ENCODE measurements at regions not wholly inside any gene's neighbourhood (a gene's known extent, or its start where the extent isn't known, plus 50 kb on each side); places are given as distances from the start of the nearest gene placed in this dataset.

DNA sequence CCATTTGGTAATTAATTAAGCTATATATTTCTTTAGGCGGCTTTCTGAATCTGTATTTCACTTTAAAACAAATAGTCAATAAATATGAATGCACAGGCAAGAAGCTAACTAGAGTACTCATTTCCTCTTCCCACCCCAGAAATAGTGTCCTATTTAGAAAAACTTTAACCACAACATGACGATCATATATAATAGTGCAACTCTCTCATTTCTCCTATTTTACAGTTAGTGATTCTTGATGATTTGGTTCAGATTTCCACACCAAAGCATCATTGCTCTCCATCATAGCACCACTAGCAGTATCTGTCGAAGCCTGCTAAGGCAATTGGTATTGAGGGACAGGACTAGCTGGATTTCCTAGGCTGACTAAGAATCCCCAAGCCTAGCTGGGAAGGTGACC, 184.0 kb upstream of the GALNTL6 start:
- no peak for DNase-seq

DNA sequence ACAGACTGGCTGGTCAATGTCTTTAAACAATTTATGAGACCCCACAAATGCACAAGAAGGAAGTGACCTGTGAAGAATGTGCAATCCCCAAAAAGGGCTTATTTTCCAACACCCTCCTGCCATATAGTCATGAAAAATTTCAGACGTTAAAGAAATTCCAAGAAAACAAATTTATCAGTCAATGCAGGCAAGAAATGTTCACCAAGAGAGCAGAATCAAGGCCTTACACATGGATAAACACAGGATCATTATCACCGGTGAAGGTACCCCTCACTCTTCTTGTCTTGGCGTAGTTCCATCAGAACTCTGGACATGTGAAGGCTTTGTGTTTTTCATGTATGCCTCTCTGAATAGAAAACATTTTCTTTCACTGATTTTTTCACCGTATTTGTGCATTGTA, 186.7 kb upstream of the GALNTL6 start:
- DNase-seq, result no peak

DNA sequence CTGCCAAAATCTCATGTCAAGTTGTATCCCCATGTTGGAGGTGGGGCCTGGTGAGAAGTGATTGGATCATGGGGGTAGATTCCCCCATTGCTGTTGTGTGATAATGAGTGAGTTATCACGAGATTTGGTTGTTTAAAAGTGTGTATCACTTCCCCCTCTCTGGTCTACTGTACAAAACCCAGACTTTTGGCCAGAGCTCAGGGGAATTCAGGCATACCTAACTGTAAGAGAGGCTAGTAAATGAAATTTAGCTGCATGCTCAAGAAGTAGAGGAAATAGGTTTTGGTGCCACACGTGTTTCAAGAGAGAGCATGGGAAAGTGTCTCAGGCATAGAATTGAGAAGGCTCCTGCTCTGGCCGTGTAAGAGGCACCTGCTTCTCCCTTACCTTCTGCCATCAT, 190.5 kb upstream of the GALNTL6 start:
- DNase-seq, result no peak

DNA sequence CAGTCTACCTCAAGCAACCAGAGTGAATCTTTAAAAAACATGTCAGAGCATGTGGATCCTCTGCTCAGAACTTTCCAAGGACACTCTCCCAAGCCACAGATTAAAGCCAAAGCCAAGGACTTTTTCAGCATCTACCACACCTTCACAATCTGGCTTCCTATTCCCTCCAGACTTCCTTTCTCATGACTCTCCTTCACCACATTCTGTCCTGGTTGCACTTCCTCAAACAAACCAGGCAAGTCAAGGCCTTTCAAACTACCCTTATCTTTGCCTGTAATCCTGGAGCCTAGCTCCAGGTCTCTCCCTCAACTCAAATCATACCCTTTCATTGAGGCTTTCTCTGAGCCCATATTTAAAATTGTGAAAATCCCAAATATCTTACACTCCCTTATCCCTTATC, 191.6 kb upstream of the GALNTL6 start:
- DNase-seq, result no peak

- DNase-seq, result no peak
These were observed 200.3 kb upstream of the GALNTL6 start for GRCh38 chr4:171612907-171613306.

GRCh38 chr4:171602638-171603355, 210.4 kb upstream of the GALNTL6 start:
- no peak for DNase-seq

DNA sequence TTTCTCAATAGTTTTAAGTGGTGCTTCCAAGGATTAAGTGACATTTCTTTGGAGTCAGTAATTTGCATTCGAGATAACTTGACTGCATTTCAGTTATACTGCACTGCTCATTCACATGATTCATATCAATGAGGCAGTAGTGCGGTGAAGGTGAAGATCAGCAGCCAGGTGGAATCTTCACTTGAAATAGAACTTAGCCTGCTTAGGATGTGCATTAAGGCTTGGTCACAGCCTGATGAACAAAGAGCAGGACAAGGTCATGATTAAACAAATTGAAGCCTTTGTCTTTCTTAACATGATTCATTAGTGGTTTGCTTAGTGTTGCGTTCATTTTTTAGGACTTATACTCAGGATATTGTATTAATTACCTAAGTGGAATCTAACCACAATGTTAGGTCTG, 212.1 kb upstream of the GALNTL6 start:
- no peak for DNase-seq

DNA sequence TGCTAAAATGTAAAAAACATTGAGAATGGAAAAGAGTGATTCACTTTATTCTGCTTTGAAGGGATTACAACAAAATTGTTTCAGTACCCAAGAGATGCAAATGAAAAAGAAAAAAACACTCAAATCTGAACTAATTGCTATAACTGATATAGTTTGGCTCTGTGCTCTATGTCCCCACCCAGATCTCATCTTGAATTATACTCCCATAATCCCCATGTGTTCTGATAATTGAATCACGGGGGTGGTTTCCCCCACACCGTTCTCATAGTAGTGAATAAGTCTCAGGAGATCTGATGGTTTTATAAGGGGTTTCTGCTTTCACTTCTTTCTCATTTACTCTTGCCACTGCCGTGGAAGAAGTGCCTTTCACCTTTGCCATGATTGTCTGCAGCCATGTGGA, 213.6 kb upstream of the GALNTL6 start:
- DNase-seq, result no peak

DNA sequence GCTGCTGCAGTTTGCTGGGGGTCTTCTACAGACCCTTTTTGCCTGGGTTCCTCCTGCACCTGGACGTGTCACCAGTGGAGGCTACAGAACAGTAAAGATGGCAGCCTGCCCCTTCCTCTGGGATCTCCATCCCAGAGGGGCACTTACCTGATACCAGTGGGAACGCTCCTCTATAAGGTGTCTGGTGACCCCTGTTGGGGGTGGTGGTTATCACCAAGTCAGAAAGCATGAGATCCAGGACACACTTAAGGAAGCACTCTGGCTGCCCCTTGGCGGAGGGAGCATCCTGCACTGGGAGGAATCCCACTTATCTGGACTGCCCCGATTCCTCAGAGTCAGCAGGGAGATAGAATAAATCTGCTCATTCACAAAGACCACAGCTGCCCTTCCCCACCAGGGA, 218.9 kb upstream of the GALNTL6 start:
- no peak for DNase-seq

DNA sequence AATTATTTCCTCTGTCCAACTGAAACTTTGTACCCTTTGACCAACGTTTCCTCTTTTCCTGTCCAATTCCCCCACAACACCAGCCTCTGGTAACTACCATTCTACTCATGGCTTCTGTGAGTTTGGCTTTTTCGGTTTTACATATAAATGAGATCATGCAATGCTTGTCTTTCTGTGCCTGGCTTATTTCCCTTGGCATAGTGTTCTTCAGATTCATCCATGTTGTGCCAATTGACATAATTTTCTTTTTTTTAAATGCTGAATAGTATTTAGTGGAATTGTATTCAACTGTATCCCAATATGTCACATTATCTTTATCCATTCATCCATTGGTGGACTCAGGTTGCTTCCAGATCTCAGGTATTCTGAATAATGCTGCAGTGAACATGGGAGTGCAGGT, 222.5 kb upstream of the GALNTL6 start:
- DNase-seq, result no peak

- no peak for DNase-seq
These were observed 224.4 kb upstream of the GALNTL6 start for GRCh38 chr4:171588764-171589163.

GRCh38 chr4:171588051-171588545, 225.1 kb upstream of the GALNTL6 start:
- DNase-seq, result no peak

DNA sequence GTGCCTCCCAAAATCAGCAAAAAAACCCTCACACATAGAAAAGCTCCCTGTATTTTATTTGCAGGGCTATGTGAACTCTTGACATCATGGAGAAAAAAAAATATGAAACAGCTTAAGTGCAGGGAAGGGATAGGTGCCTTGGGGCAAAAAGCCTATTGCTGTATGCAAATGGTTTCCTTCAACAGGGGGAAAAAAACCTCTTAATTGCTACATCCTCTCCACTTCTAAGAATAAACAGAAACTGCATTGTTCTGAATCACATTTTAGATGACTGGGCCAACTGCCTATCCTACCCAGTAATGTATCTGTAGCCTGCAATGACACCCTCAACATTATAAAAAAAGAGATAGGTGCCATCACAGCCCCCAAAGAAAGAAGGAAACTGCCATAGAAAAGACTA, 229.4 kb upstream of the GALNTL6 start:
- DNase-seq, result no peak

DNA sequence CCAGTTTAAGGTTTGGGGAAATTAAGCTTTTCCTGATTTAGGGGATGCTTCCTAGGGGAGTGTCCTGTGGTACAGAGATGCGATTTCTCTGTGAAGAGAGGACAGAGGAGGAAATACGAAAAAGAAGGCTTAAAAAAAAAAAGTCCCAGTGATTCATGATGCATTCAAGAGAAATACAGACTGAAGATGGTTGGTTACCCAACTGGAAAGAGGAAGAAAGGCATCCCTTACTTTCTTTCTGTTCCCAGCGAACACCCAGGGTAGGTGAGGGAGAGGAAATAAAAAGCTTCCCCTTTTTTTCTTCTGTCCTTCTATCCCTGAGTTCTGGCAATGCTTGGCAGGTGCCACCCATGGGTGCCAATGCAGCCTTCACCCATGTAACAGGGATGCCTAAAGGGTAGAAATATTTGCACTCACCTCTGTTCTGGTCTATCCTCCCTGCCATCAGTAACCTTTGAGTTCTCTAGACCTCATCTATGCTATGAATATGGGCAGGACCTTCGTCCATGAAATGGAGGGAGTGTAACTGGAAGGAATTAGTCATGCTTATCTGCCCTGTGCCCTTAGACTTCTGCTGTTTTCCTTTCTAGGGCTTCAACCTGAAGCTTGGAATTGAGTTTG, 230.1 kb upstream of the GALNTL6 start:
- no peak for DNase-seq

GRCh38 chr4:171573181-171573580, 240.0 kb upstream of the GALNTL6 start:
- DNase-seq, result no peak

GRCh38 chr4:171565130-171565788, 247.9 kb upstream of the GALNTL6 start:
- DNase-seq, result no peak

- DNase-seq, result no peak
These were observed 251.8 kb upstream of the GALNTL6 start for GRCh38 chr4:171561419-171561818.

DNA sequence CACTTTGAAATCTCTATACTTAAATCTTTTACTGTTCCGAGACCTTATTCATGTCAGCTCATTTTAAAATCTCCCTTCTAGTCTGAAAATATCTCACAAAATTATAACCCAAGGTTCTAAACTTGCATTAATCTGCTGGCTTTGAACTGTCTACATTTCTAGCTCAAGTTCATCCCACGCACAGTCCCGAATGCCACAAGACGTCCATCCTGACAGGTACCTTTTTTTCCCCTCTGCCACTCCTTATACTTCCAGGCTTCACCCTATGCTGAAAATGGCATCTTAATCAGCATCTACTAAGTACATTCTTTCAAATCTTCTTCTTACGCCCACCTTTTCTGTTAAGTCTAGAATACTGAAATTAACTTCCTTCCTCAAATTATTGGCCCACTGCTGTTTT, 259.2 kb upstream of the GALNTL6 start:
- no peak for DNase-seq

DNA sequence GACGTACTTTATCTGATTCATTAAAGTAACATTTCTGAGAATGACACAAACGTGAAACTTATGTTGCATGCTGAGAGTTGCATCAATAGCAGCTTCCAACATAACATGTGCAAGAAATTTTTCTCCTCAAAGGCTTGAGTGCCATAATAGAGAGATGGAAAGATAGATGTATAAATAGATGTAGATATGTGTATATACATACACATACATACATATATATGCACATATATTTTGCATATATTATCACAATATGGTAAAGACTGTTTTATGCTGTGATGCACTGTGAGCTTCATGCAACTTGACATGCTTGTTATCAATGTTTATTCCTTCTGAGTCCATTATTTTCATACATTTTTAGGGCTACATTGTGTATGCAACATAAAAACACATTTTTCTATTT, 270.6 kb upstream of the GALNTL6 start:
- DNase-seq, result no peak

GRCh38 chr4:171538601-171539100, 274.6 kb upstream of the GALNTL6 start:
- no peak for DNase-seq

- DNase-seq, result no peak
These were observed 278.8 kb upstream of the GALNTL6 start for GRCh38 chr4:171534391-171534790.

DNA sequence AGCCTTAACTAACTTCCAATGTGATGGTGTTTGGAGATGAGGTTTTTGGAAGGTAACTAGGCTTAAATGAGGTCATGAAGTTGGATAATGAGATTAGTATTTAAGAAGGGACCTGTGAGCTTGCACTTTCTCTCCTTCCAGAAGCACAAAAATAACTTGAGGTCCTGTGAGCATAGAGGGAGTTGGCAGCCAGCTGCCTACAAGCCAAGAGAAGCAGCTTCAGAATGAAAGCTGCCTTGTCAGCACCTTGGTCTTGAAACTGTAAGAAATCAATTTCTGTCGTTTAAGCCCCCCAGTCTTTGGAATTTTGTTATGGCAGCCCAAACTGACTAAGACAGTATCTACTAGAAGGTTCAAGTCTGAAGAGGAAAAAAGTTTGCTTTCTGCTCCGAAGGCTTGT, 280.2 kb upstream of the GALNTL6 start:
- DNase-seq, result no peak

DNA sequence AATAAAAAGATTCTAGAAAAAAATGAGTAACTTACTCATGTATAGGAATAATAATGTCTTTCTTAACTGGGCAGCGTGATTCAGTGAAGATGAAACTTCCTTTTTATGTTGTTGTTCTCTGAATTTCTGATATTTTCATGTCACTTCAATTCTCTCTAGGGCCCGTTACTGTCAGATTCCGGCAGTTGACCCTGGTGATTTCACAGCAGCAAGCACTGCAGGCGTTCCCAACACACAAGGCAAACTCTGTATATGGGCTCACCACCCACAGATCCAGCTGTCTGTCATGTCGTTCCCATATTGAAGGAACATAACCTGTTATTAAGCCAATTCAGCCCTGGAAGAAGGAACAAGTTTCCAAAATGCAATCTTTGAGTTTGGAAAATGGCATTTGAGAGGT, 288.3 kb upstream of the GALNTL6 start:
- DNase-seq, result no peak

DNA sequence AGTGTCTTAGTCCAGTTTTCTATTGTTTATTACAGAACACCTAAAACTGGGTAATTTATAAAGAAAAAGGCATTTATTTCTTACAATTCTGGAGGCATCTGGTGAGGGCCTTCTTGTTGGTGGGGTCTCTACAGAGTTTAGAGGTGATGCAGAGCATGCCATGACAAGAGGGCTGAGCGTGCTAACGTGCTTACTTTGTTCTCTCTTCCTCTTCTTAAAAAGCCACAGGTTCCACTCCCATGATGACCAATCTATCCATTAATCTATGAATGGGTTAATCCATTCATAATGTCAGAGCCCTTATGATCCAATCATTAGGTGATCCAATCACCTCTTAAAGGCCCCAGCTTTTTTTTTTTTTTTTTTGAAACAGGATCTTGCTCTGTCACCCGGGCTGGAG, 291.5 kb upstream of the GALNTL6 start:
- DNase-seq, result no peak
